Liver (tissue), 8 donors: ENCODE measurements at regions not wholly inside any gene's neighbourhood (a gene's known extent, or its start where the extent isn't known, plus 50 kb on each side); places are given as distances from the start of the nearest gene placed in this dataset.

Source experiments
- DNase-seq: peaks from one replicate; pipeline ENCODE4 v3.0.0-alpha.2; 2017; ENCODE audit warnings: low spot score
- H3K27ac ChIP-seq, 2 donors: one replicate each; pipeline ENCODE4 v1.7.0; 2013; ENCODE audit warnings: inconsistent platforms in 2 of 2, low read length in 2 of 2, control low read depth in 1 of 2, low read depth in 1 of 2, mild to moderate bottlenecking in 1 of 2
- H3K27me3 ChIP-seq, 4 donors: one replicate each; pipeline versions ENCODE4 v1.6.1 to v1.7.0; 2013; ENCODE audit warnings: low read length in 3 of 4, inconsistent platforms in 1 of 4, mild to moderate bottlenecking in 1 of 4, moderate library complexity in 1 of 4; ENCODE audit not compliant: control insufficient read depth in 4 of 4, insufficient read depth in 4 of 4
- H3K36me3 ChIP-seq, 4 donors: one replicate each; pipeline versions ENCODE4 v1.6.1 to v1.7.0; 2013; ENCODE audit warnings: low read length in 3 of 4, mild to moderate bottlenecking in 3 of 4, low read depth in 1 of 4, moderate library complexity in 1 of 4; ENCODE audit not compliant: control insufficient read depth in 4 of 4, insufficient read depth in 3 of 4
- H3K4me1 ChIP-seq, 4 donors: one replicate each; pipeline versions ENCODE4 v1.6.1 to v1.7.0; 2013; ENCODE audit warnings: low read length in 3 of 4, mild to moderate bottlenecking in 3 of 4, moderate library complexity in 1 of 4; ENCODE audit not compliant: control insufficient read depth in 4 of 4, insufficient read depth in 4 of 4
- H3K4me3 ChIP-seq, 3 donors: one replicate each; pipeline versions ENCODE4 v1.6.1 to v1.7.0; 2013; ENCODE audit warnings: low read length in 3 of 3, control low read depth in 1 of 3, low read depth in 1 of 3, mild to moderate bottlenecking in 1 of 3
- H3K9ac ChIP-seq, 2 donors: one replicate each; pipeline ENCODE4 v1.7.0; 2013; ENCODE audit warnings: low read length in 2 of 2, mild to moderate bottlenecking in 2 of 2, moderate library complexity in 2 of 2, control low read depth in 1 of 2, low read depth in 1 of 2
- H3K9me3 ChIP-seq, 4 donors: one replicate each; pipeline versions ENCODE4 v1.6.1 to v1.7.0; 2013; ENCODE audit warnings: low read length in 3 of 4; ENCODE audit not compliant: control insufficient read depth in 4 of 4
- ATF3 ChIP-seq: IDR thresholded peaks from 2 replicates; pipeline ENCODE4 v1.6.1; 2016; ENCODE audit warnings: antibody characterized with exemption
- EGR1 ChIP-seq, 2 donors: IDR thresholded peaks; 2 replicates each; pipeline ENCODE4 v1.6.1; 2016 to 2018; ENCODE audit warnings: antibody characterized with exemption in 2 of 2, low read depth in 2 of 2
- FOXA1 ChIP-seq: IDR thresholded peaks from 2 replicates; pipeline ENCODE4 v1.6.1; 2016; ENCODE audit warnings: antibody characterized with exemption
- FOXA2 ChIP-seq: IDR thresholded peaks from 2 replicates; pipeline ENCODE4 v1.6.1; 2016; ENCODE audit warnings: antibody characterized with exemption
- GABPA ChIP-seq, 2 donors: IDR thresholded peaks in 1 of 2; conservative IDR thresholded peaks in 1 of 2; 2 replicates each; pipeline ENCODE4 v1.6.1; 2016; ENCODE audit warnings: antibody characterized with exemption in 2 of 2, mild to moderate bottlenecking in 1 of 2, moderate library complexity in 1 of 2
- HNF4G ChIP-seq: IDR thresholded peaks from 2 replicates; pipeline ENCODE4 v1.6.1; 2016; ENCODE audit warnings: antibody characterized with exemption
- JUND ChIP-seq, 2 donors: IDR thresholded peaks; 2 replicates each; pipeline ENCODE4 v1.6.1; 2016; ENCODE audit warnings: antibody characterized with exemption in 2 of 2
- MAX ChIP-seq: IDR thresholded peaks from 2 replicates; pipeline ENCODE4 v1.6.1; 2016; ENCODE audit warnings: antibody characterized with exemption
- NR2F2 ChIP-seq: IDR thresholded peaks from 2 replicates; pipeline ENCODE4 v1.6.1; 2016; ENCODE audit warnings: antibody characterized with exemption
- RAD21 ChIP-seq, 2 donors: IDR thresholded peaks; 2 replicates each; pipeline ENCODE4 v1.6.1; 2016; ENCODE audit warnings: antibody characterized with exemption in 2 of 2, mild to moderate bottlenecking in 2 of 2
- REST ChIP-seq: IDR thresholded peaks from 2 replicates; pipeline ENCODE4 v1.6.1; 2016; ENCODE audit warnings: antibody characterized with exemption, mild to moderate bottlenecking
- RXRA ChIP-seq, 2 donors: IDR thresholded peaks; 2 replicates each; pipeline ENCODE4 v1.6.1; 2017 to 2018; ENCODE audit warnings: antibody characterized with exemption in 2 of 2, mild to moderate bottlenecking in 1 of 2
- SP1 ChIP-seq: IDR thresholded peaks from 2 replicates; pipeline ENCODE4 v1.6.1; 2018; ENCODE audit warnings: antibody characterized with exemption, mild to moderate bottlenecking
- TAF1 ChIP-seq: conservative IDR thresholded peaks from 2 replicates; pipeline ENCODE4 v1.6.1; 2016; ENCODE audit warnings: antibody characterized with exemption, mild to moderate bottlenecking
- YY1 ChIP-seq: IDR thresholded peaks from 2 replicates; pipeline ENCODE4 v1.6.1; 2016; ENCODE audit warnings: antibody characterized with exemption, mild to moderate bottlenecking
- ZBTB33 ChIP-seq: IDR thresholded peaks from 2 replicates; pipeline ENCODE4 v1.6.1; 2016; ENCODE audit warnings: antibody characterized with exemption
- WGBS: extraction: QIAGEN DNeasy Blood & Tissue Kit; methylation state at CpG from one replicate; pipeline ENCODE4 v1.1.7; 2013; 5-methylcytosine and 5-hydroxymethylcytosine counted together
- TF ChIP-seq, protein P1 (sequence below): fragments of 150-350 bp; IDR thresholded peaks from 2 replicates; pipeline ENCODE4 v1.5.1; 2017; ENCODE audit warnings: improper control_type of control experiment, low read depth, low read length; ENCODE audit not compliant: missing input control
- donor health status: healthy.
- donor health status: healthy.
- donor health status: healthy.
- donor health status: healthy.
- donor health status: healthy.

GRCh38 chr9:20269620-20270019 lies 352.7 kb downstream of the MLLT3 start:
- TF ChIP-seq GABPA (IDR thresholded peaks at IDR 0.05 in 1 of 2, conservative IDR thresholded peaks at IDR 0.05 in 1 of 2) (no peak), ZBTB33 (no peak), REST (no peak), SP1 (no peak), RXRA (IDR thresholded peaks at IDR 0.05) (no peak), YY1 (no peak), MAX (no peak), JUND (IDR thresholded peaks at IDR 0.05) (no peak)
- Histone ChIP-seq H3K36me3 (no peaks in the 10 kb centered on the region), H3K27me3 (no peaks in the 10 kb centered on the region), H3K9ac (no peak overlapping the region), H3K27ac (no peak overlapping the region), H3K9me3 (no peaks in the 10 kb centered on the region), H3K4me3 (no peak overlapping the region), H3K4me1 (no peaks in the 10 kb centered on the region)
- no peak for DNase-seq
- 85% methylated on average over 2 of the region's 2 CpGs for WGBS

DNA sequence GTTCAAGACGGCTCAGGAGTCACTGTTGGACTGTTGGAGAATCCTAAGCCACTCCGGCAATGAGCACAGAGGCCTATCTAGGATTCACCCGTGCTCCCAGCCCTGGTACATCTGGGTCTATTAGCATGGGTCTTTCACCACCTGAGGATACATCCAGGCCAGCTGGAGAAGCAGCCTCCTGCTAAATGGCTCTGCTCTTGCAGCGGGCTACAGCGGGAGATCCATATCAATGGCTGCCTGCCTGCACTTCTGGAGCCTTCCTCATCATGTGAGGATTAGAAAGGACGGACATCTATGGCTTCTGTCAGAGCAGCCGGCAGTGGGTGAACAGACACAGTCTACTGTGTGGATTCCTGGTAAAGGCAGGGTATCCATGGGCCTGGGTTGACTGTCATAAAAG lies 357.4 kb downstream of the MLLT3 start:
- H3K4me1 ChIP-seq: no peaks in the 10 kb centered on the region
- H3K27ac ChIP-seq: no peak overlapping the region
- H3K4me3 ChIP-seq: no peak overlapping the region
- no peaks in the 10 kb centered on the region for H3K36me3 ChIP-seq
- no peak overlapping the region for H3K9ac ChIP-seq
- 84% methylated on average over 7 of the region's 7 CpGs for WGBS
- no peaks in the 10 kb centered on the region for H3K9me3 ChIP-seq
- TF ChIP-seq, protein P1, sequence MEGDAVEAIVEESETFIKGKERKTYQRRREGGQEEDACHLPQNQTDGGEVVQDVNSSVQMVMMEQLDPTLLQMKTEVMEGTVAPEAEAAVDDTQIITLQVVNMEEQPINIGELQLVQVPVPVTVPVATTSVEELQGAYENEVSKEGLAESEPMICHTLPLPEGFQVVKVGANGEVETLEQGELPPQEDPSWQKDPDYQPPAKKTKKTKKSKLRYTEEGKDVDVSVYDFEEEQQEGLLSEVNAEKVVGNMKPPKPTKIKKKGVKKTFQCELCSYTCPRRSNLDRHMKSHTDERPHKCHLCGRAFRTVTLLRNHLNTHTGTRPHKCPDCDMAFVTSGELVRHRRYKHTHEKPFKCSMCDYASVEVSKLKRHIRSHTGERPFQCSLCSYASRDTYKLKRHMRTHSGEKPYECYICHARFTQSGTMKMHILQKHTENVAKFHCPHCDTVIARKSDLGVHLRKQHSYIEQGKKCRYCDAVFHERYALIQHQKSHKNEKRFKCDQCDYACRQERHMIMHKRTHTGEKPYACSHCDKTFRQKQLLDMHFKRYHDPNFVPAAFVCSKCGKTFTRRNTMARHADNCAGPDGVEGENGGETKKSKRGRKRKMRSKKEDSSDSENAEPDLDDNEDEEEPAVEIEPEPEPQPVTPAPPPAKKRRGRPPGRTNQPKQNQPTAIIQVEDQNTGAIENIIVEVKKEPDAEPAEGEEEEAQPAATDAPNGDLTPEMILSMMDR: no peak
- TF ChIP-seq EGR1 (IDR thresholded peaks at IDR 0.05; ENCODE audit: low read depth in 2 of 2) (no peak), HNF4G (no peak), ATF3 (no peak), RAD21 (IDR thresholded peaks at IDR 0.05) (no peak), SP1 (no peak), GABPA (IDR thresholded peaks at IDR 0.05 in 1 of 2, conservative IDR thresholded peaks at IDR 0.05 in 1 of 2) (no peak), RXRA (IDR thresholded peaks at IDR 0.05) (no peak), YY1 (no peak), TAF1 (no peak), NR2F2 (no peak), FOXA1 (no peak), FOXA2 (no peak)
- no peak for DNase-seq
- H3K27me3 ChIP-seq: no peaks in the 10 kb centered on the region
